Mesodermal cell (in vitro differentiated cells): ENCODE measurements at regions not wholly inside any gene's neighbourhood (a gene's known extent, or its start where the extent isn't known, plus 50 kb on each side); places are given as distances from the start of the nearest gene placed in this dataset.

Experiments used
- H3K27ac ChIP-seq: 2 replicates; pipeline ENCODE4 v1.7.0; 2013; ENCODE audit warnings: mild to moderate bottlenecking, low read depth, low read length, moderate library complexity; ENCODE audit not compliant: severe bottlenecking
- H3K36me3 ChIP-seq: 2 replicates; pipeline ENCODE4 v1.7.1; 2013; ENCODE audit warnings: mild to moderate bottlenecking, low read length, moderate library complexity; ENCODE audit not compliant: control insufficient read depth, insufficient read depth
- H3K4me1 ChIP-seq: one replicate; pipeline ENCODE4 v1.7.1; 2013; ENCODE audit warnings: mild to moderate bottlenecking, low read length; ENCODE audit not compliant: insufficient read depth, control insufficient read depth, poor library complexity, severe bottlenecking
- H3K4me3 ChIP-seq: 2 replicates; pipeline ENCODE4 v1.7.0; 2013; ENCODE audit warnings: low read length, control low read depth, mild to moderate bottlenecking; ENCODE audit not compliant: insufficient read depth, poor library complexity, severe bottlenecking; ENCODE audit errors: extremely low read depth
- H3K9me3 ChIP-seq: 2 replicates; pipeline ENCODE4 v1.7.1; 2013; ENCODE audit warnings: mild to moderate bottlenecking, low read length, moderate library complexity; ENCODE audit not compliant: control insufficient read depth
- WGBS, 2 experiments: methylation state at CpG; one replicate each; pipeline ENCODE4 v1.1.5; 2013; ENCODE audit warnings: missing lambda C conversion rate in 2 of 2; ENCODE audit not compliant: insufficient coverage in 2 of 2; 5-methylcytosine and 5-hydroxymethylcytosine counted together

DNA sequence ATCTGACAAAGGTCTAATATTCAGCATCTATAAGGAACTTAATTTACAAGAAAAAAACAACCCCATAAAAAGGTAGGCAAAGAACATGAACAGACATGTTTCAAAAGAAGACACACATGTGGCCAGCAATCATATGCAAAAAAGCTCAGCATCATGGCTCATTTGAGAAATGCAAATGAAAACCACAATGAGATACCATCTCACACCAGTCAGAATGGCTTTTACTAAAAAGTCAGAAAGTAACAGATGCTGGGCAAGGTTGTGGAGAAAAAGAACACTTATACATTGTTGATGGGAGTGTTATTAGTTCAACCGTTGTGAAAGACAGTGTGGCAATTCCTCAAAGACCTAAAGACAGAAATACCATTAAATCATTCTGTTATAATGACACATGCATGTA is 289.9 kb upstream of the MMS22L start:
- Histone ChIP-seq H3K4me1 (no peaks in the 10 kb centered on the region), H3K27ac (no peak overlapping the region), H3K4me3 (no peak overlapping the region), H3K36me3 (no peaks in the 10 kb centered on the region), H3K9me3 (no peaks in the 10 kb centered on the region)
- no CpG with 5 or more reads among the region's 1 CpG for WGBS, 2 experiments

- Histone ChIP-seq H3K4me3 (no peak overlapping the region), H3K27ac (no peak overlapping the region), H3K4me1 (no peaks in the 10 kb centered on the region), H3K9me3 (no peaks in the 10 kb centered on the region), H3K36me3 (no peaks in the 10 kb centered on the region)
Measured at GRCh38 chr6:97586344-97586743, 303.3 kb upstream of the MMS22L start.

GRCh38 chr6:97591955-97592354 is 308.9 kb upstream of the MMS22L start:
- Histone ChIP-seq H3K27ac (no peak overlapping the region), H3K9me3 (no peaks in the 10 kb centered on the region), H3K36me3 (no peaks in the 10 kb centered on the region), H3K4me1 (no peaks in the 10 kb centered on the region), H3K4me3 (no peak overlapping the region)
- 14% methylated on average over 3 of the region's 6 CpGs; no CpG with 5 or more reads in 1 of the 2 experiments for WGBS, 2 experiments

GRCh38 chr6:97594844-97595243 is 311.8 kb upstream of the MMS22L start:
- WGBS, 2 experiments: 80 to 88% methylated on average over 1 of the region's 3 CpGs
- no peak overlapping the region for H3K27ac ChIP-seq

DNA sequence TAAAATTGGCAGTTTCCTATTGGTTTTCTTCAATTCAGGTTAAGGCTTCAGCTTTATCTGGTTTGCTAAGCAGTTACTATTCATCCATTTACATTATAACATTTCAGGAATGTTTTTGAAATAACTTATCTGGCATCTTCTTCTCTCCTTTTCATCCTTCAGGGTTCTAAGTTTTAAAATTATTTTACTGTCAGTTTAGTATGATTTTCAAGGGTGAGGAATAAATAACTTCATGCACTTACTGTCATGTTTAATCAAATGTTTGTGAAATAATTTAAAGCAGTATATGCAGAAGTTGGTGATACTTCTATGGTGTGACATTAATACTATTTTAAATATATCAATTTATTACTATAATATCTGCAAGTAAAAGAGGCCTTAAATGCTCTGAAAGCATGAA is 338.1 kb upstream of the MMS22L start:
- H3K27ac ChIP-seq: no peak overlapping the region
- no peaks in the 10 kb centered on the region for H3K36me3 ChIP-seq
- no peaks in the 10 kb centered on the region for H3K9me3 ChIP-seq
- H3K4me1 ChIP-seq: no peaks in the 10 kb centered on the region
- H3K4me3 ChIP-seq: no peak overlapping the region

More at GRCh38 chr6:97594844-97595243, 311.8 kb upstream of the MMS22L start:
- no peaks in the 10 kb centered on the region for H3K9me3 ChIP-seq
- no peaks in the 10 kb centered on the region for H3K4me1 ChIP-seq
- no peaks in the 10 kb centered on the region for H3K36me3 ChIP-seq
- H3K4me3 ChIP-seq: no peak overlapping the region

DNA sequence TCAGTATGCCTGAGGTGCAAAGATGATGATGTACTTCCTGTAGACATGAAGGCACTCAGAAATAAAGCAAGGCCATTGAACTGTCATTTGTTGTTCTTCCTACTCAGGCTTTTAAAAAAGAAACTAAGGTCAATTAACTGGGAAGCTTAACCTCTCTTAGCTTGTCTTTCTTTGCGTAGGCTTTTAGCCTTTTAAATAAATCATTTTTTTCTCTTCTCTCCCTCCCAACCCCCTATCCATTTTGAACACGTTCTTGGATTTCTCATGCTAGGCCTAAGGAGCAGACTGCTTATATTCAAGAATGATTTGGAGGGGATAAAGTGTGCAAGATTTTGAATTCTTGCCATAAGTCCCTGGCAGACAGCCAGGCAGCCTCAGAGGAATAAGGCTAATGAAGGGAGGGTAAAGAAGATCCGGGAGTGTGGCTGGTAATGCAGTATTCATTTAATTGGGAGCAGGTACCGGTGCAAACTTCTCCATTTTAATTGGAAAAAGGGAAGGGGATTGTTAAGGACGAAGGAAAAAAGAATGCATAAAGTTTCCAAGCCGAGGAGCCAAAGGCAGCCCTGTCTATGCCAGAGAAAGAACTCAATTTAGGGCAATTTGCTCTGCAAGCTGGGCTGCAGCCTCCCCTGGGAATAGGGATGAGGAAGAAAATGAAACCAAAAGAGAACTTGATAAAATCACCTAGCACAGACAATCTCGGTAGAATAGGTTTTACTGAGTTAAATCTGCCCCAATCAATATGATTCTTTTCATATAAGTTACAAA is 343.8 kb upstream of the MMS22L start:
- H3K4me1 ChIP-seq: no peaks in the 10 kb centered on the region
- no peaks in the 10 kb centered on the region for H3K36me3 ChIP-seq
- H3K27ac ChIP-seq: no peak overlapping the region
- no peaks in the 10 kb centered on the region for H3K9me3 ChIP-seq
- WGBS, 2 experiments: 71 to 82% methylated on average over 4 of the region's 7 CpGs
- no peak overlapping the region for H3K4me3 ChIP-seq

- no peaks in the 10 kb centered on the region for H3K4me1 ChIP-seq
- H3K9me3 ChIP-seq: no peaks in the 10 kb centered on the region
- no peak overlapping the region for H3K4me3 ChIP-seq
- H3K27ac ChIP-seq: no peak overlapping the region
- H3K36me3 ChIP-seq: no peaks in the 10 kb centered on the region
- 100% methylated on average over 1 of the region's 2 CpGs for WGBS, 2 experiments
Measured at GRCh38 chr6:97629180-97629579, 346.2 kb upstream of the MMS22L start.

GRCh38 chr6:97630604-97631003 is 347.6 kb upstream of the MMS22L start:
- Histone ChIP-seq H3K27ac (no peak overlapping the region), H3K36me3 (no peaks in the 10 kb centered on the region), H3K9me3 (no peaks in the 10 kb centered on the region), H3K4me3 (no peak overlapping the region), H3K4me1 (no peaks in the 10 kb centered on the region)
- no CpG with 5 or more reads among the region's 1 CpG for WGBS, 2 experiments

- no peak overlapping the region for H3K4me3 ChIP-seq
- no peaks in the 10 kb centered on the region for H3K36me3 ChIP-seq
- no CpG with 5 or more reads among the region's 1 CpG for WGBS, 2 experiments
- H3K4me1 ChIP-seq: no peaks in the 10 kb centered on the region
- H3K27ac ChIP-seq: no peak overlapping the region
- no peaks in the 10 kb centered on the region for H3K9me3 ChIP-seq
Measured at GRCh38 chr6:97632341-97632740, 349.3 kb upstream of the MMS22L start.

- Histone ChIP-seq H3K4me3 (no peak overlapping the region), H3K4me1 (no peaks in the 10 kb centered on the region), H3K9me3 (no peaks in the 10 kb centered on the region), H3K27ac (no peak overlapping the region), H3K36me3 (no peaks in the 10 kb centered on the region)
- WGBS, 2 experiments: no CpG with 5 or more reads among the region's 1 CpG
Measured at GRCh38 chr6:97639702-97640101, 356.7 kb upstream of the MMS22L start.

GRCh38 chr6:97644353-97644752 is 361.3 kb upstream of the MMS22L start:
- no peak overlapping the region for H3K4me3 ChIP-seq
- no peaks in the 10 kb centered on the region for H3K4me1 ChIP-seq
- H3K9me3 ChIP-seq: no peaks in the 10 kb centered on the region
- 86% methylated on average over 1 of the region's 2 CpGs; no CpG with 5 or more reads in 1 of the 2 experiments for WGBS, 2 experiments
- no peak overlapping the region for H3K27ac ChIP-seq
- H3K36me3 ChIP-seq: no peaks in the 10 kb centered on the region
